IMR-90 (cell line): ENCODE measurements at regions not wholly inside any gene's neighbourhood (a gene's known extent, or its start where the extent isn't known, plus 50 kb on each side); places are given as distances from the start of the nearest gene placed in this dataset.

Experiments
- ATAC-seq: fragments of 200-7000 bp; cut with Tn5 transposase; 2 replicates; pipeline ENCODE4 v1.9.1; 2020; ENCODE audit warnings: low read depth, mild to moderate bottlenecking, moderate library complexity
- BruUV-seq: library from RNA; stranded (reverse); fragments of 400-500 nt; replicated peaks from 2 replicates; lab custom pipeline; 2021; lab: Mats Ljungman, UMichigan
- CTCF ChIA-PET: fragments of 300-600 bp; formaldehyde crosslinking; extraction: SDS; loops from one replicate; lab custom pipeline; 2021; ENCODE audit warnings: antibody characterized with exemption; lab: Yijun Ruan, JAX
- POLR2A ChIA-PET: fragments of 300-600 bp; sonication (Branson Sonifier 250); formaldehyde crosslinking; loops from one replicate; lab custom pipeline; 2022; ENCODE audit warnings: antibody characterized with exemption; ENCODE audit not compliant: unreplicated experiment; lab: Charles Lee
- DNase-seq: peaks from one replicate; pipeline ENCODE4 v3.0.0; 2013
- H2AFZ ChIP-seq: replicated peaks from 2 replicates; pipeline ENCODE3; 2013; ENCODE audit warnings: low read length, mild to moderate bottlenecking; ENCODE audit not compliant: poor library complexity
- H2AK5ac ChIP-seq: 2 replicates; pipeline ENCODE4 v1.6.1; 2013; ENCODE audit warnings: low read depth, low read length, inconsistent platforms
- H2AK9ac ChIP-seq: replicated peaks from 2 replicates; pipeline ENCODE3; 2013; ENCODE audit warnings: mild to moderate bottlenecking, low read depth, low read length, moderate library complexity; ENCODE audit not compliant: poor library complexity
- H2BK120ac ChIP-seq: 2 replicates; pipeline ENCODE4 v1.6.1; 2013; ENCODE audit warnings: low read depth, low read length, inconsistent platforms
- H2BK15ac ChIP-seq: 3 replicates; pipeline ENCODE4 v1.6.1; 2013; ENCODE audit warnings: low read depth, low read length, inconsistent platforms
- H2BK20ac ChIP-seq: 2 replicates; pipeline ENCODE4 v1.6.1; 2013; ENCODE audit warnings: low read depth, mild to moderate bottlenecking, inconsistent platforms, low read length, moderate library complexity
- H2BK5ac ChIP-seq: 2 replicates; pipeline ENCODE4 v1.6.1; 2013; ENCODE audit warnings: mild to moderate bottlenecking, low read depth, low read length, inconsistent platforms; ENCODE audit not compliant: poor library complexity, severe bottlenecking
- H3K14ac ChIP-seq: replicated peaks from 2 replicates; pipeline ENCODE4 v1.6.1; 2013; ENCODE audit warnings: low read depth, low read length, inconsistent platforms
- H3K18ac ChIP-seq: 2 replicates; pipeline ENCODE4 v1.6.1; 2013; ENCODE audit warnings: low read depth, low read length, control low read depth
- H3K23ac ChIP-seq: 2 replicates; pipeline ENCODE4 v1.6.1; 2013; ENCODE audit warnings: low read depth, low read length, inconsistent platforms
- H3K27ac ChIP-seq: 2 replicates; pipeline ENCODE4 v1.5.1; 2013; ENCODE audit warnings: mild to moderate bottlenecking, control low read depth, low read length; ENCODE audit not compliant: insufficient read depth
- H3K27me3 ChIP-seq: 2 replicates; pipeline ENCODE4 v1.6.1; 2013; ENCODE audit warnings: low read length; ENCODE audit not compliant: control insufficient read depth, insufficient read depth
- H3K36me3 ChIP-seq: 2 replicates; pipeline ENCODE4 v1.6.1; 2013; ENCODE audit warnings: low read length, mixed read lengths; ENCODE audit not compliant: control insufficient read depth, insufficient read depth
- H3K4ac ChIP-seq: 2 replicates; pipeline ENCODE4 v1.6.1; 2013; ENCODE audit warnings: low read depth, low read length, inconsistent platforms
- H3K4me1 ChIP-seq: 2 replicates; pipeline ENCODE4 v1.6.1; 2013; ENCODE audit warnings: low read length, mixed read lengths; ENCODE audit not compliant: control insufficient read depth, insufficient read depth
- H3K4me2 ChIP-seq: 2 replicates; pipeline ENCODE4 v1.6.1; 2013; ENCODE audit warnings: low read depth, mild to moderate bottlenecking, control low read depth, low read length, moderate library complexity
- H3K4me3 ChIP-seq: 2 replicates; pipeline ENCODE4 v1.5.1; 2013; ENCODE audit warnings: low read depth, mild to moderate bottlenecking, control low read depth, low read length, moderate library complexity; ENCODE audit not compliant: insufficient read depth
- H3K56ac ChIP-seq: 2 replicates; pipeline ENCODE4 v1.6.1; 2013; ENCODE audit warnings: low read length, inconsistent platforms; ENCODE audit not compliant: insufficient read depth; ENCODE audit errors: extremely low read depth
- H3K79me1 ChIP-seq, 2 experiments: 2 replicates each; pipeline ENCODE4 v1.6.1; 2013; ENCODE audit warnings: low read length in 2 of 2, inconsistent platforms in 1 of 2, low read depth in 1 of 2
- H3K9ac ChIP-seq: 2 replicates; pipeline ENCODE4 v1.6.1; 2013; ENCODE audit warnings: low read depth, low read length, control low read depth
- H3K9me1 ChIP-seq: 2 replicates; pipeline ENCODE4 v1.6.1; 2013; ENCODE audit warnings: low read length, inconsistent platforms; ENCODE audit not compliant: insufficient read depth
- H3K9me3 ChIP-seq: 2 replicates; pipeline ENCODE4 v1.6.1; 2013; ENCODE audit warnings: low read length; ENCODE audit not compliant: control insufficient read depth, insufficient read depth
- H4K20me1 ChIP-seq: 2 replicates; pipeline ENCODE4 v1.6.1; 2013; ENCODE audit warnings: low read length, inconsistent platforms; ENCODE audit not compliant: insufficient read depth
- H4K5ac ChIP-seq: 2 replicates; pipeline ENCODE4 v1.6.1; 2013; ENCODE audit warnings: mild to moderate bottlenecking, low read depth, low read length, control low read depth
- H4K8ac ChIP-seq, 2 experiments: 2 replicates each; pipeline ENCODE4 v1.6.1; 2013; ENCODE audit warnings: low read depth in 2 of 2, low read length in 2 of 2, control low read depth in 1 of 2, inconsistent platforms in 1 of 2
- H4K91ac ChIP-seq: 2 replicates; pipeline ENCODE4 v1.6.1; 2013; ENCODE audit warnings: low read depth, low read length, inconsistent platforms; ENCODE audit not compliant: insufficient read depth
- CEBPB ChIP-seq: IDR thresholded peaks from 2 replicates; pipeline ENCODE4 v1.6.1; 2012; ENCODE audit warnings: low read depth, low read length, improper control_type of control experiment
- FOS ChIP-seq: fragments of 150-350 bp; IDR thresholded peaks from 2 replicates; pipeline ENCODE4 v1.6.1; 2016; ENCODE audit warnings: low read depth, low read length
- MAFK ChIP-seq: IDR thresholded peaks from 2 replicates; pipeline ENCODE4 v1.6.1; 2012; ENCODE audit warnings: low read depth, low read length, improper control_type of control experiment
- MAZ ChIP-seq: IDR thresholded peaks from 2 replicates; pipeline ENCODE4 v1.6.1; 2012; ENCODE audit warnings: low read depth, mild to moderate bottlenecking, low read length, improper control_type of control experiment, moderate library complexity, borderline replicate concordance
- POLR2A ChIP-seq: IDR thresholded peaks from 2 replicates; pipeline ENCODE4 v1.6.1; 2012; ENCODE audit warnings: mild to moderate bottlenecking, low read depth, low read length
- RAD21 ChIP-seq: IDR thresholded peaks from 2 replicates; pipeline ENCODE4 v1.6.1; 2012; ENCODE audit warnings: low read length, improper control_type of control experiment
- SMC3 ChIP-seq: fragments of 150-350 bp; IDR thresholded peaks from 2 replicates; pipeline ENCODE4 v1.6.1; 2016; ENCODE audit warnings: low read depth, mild to moderate bottlenecking, antibody characterized with exemption, low read length, moderate library complexity
- WGBS, 2 experiments: methylation state at CpG; one replicate each; pipeline versions ENCODE4 v1.1.5 to v1.1.7; 2013; ENCODE audit warnings: missing lambda C conversion rate in 2 of 2; ENCODE audit not compliant: insufficient read length in 1 of 2; ENCODE audit errors: extremely low coverage in 2 of 2; 5-methylcytosine and 5-hydroxymethylcytosine counted together
- dilution Hi-C: fragments of 300-500 bp; cut with HindIII; formaldehyde crosslinking; loops from one replicate; pipeline ENCODE4 v1.14.3; 2018; ENCODE audit warnings: low sequenced_read_pairs; ENCODE audit not compliant: unreplicated experiment
- in situ Hi-C: fragments of 300-500 bp; cut with MboI; formaldehyde crosslinking; loops from 3 replicates; pipeline ENCODE4 v1.14.3; 2019; ENCODE audit warnings: low sequenced_read_pairs, inconsistent platforms, mixed read lengths
- intact Hi-C: fragments of 100-400 bp; cut with micrococcal nuclease; formaldehyde crosslinking; loops from 2 replicates; pipeline ENCODE4 v1.10.0; 2022
- TF ChIP-seq, protein P1 (sequence below): fragments of 150-350 bp; IDR thresholded peaks from 2 replicates; pipeline ENCODE4 v1.6.1; 2016; ENCODE audit warnings: low read depth, mild to moderate bottlenecking, low read length, moderate library complexity, borderline replicate concordance

GRCh38 chr5:53403758-53404157, 76.7 kb upstream of the FST start (continued):
- TF ChIP-seq SMC3 (no peak), RAD21 (no peak), MAFK (no peak), POLR2A (no peak)
- TF ChIP-seq, protein P1, sequence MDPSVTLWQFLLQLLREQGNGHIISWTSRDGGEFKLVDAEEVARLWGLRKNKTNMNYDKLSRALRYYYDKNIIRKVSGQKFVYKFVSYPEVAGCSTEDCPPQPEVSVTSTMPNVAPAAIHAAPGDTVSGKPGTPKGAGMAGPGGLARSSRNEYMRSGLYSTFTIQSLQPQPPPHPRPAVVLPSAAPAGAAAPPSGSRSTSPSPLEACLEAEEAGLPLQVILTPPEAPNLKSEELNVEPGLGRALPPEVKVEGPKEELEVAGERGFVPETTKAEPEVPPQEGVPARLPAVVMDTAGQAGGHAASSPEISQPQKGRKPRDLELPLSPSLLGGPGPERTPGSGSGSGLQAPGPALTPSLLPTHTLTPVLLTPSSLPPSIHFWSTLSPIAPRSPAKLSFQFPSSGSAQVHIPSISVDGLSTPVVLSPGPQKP = no peak

- no peak overlapping the region; the same call in 2 of the 3 replicates for H2BK15ac ChIP-seq
- H3K56ac ChIP-seq = no peak overlapping the region
- 0 out of 2 replicates have a peak overlapping the region, but pooled peaks have one; percentile 12 for H3K18ac ChIP-seq
- H3K79me1 ChIP-seq = 0 out of 4 replicates have a peak, but pooled peaks cover 3 to 4% of the 10 kb centered on the region in 2 experiments
- no CpG with 5 or more reads among the region's 1 CpG for WGBS, 2 experiments
- ATAC-seq (peak; percentile 21), DNase-seq (peak; percentile 58)
- no peak overlapping the region for H3K4me2 ChIP-seq
- H3K9ac ChIP-seq = peak overlapping the region; percentile 16; the same call in 1 of the 2 replicates
- ChIA-PET CTCF (no interaction called here), POLR2A (no interaction called here)
- no peak overlapping the region for H2AK9ac ChIP-seq
- peak overlapping the region; percentile 100 for H2BK5ac ChIP-seq
- H3K9me3 ChIP-seq = peaks cover 2% of the 10 kb centered on the region; the same call in 1 of the 2 replicates
- no peak overlapping the region for H4K5ac ChIP-seq
- H3K23ac ChIP-seq = no peak overlapping the region
- no peak overlapping the region for H3K4me3 ChIP-seq
- no peaks in the 10 kb centered on the region for H3K27me3 ChIP-seq
- peak overlapping the region; percentile 65; the same call in 1 of the 2 replicates for H2BK20ac ChIP-seq
- dilution Hi-C loops (no loop called here), intact Hi-C loops (no loop called here), in situ Hi-C loops (no loop called here)
- H3K4me1 ChIP-seq = peaks cover 18% of the 10 kb centered on the region
- H4K8ac ChIP-seq = peak overlapping the region; percentile 63 to 82; a peak in 2 of 4 replicates
- no peak overlapping the region for H2AK5ac ChIP-seq
- no peak overlapping the region for H3K14ac ChIP-seq
- H3K36me3 ChIP-seq = no peaks in the 10 kb centered on the region
- 0 out of 2 replicates have a peak, but pooled peaks cover 2% of the 10 kb centered on the region for H3K9me1 ChIP-seq
- peak overlapping the region; percentile 96; the same call in 1 of the 2 replicates for H2BK120ac ChIP-seq
- no TSS peak for BruUV-seq
- no peaks in the 10 kb centered on the region for H4K20me1 ChIP-seq
- TF ChIP-seq FOS (no peak), CEBPB (no peak), MAZ (no peak), MAFK (no peak)
- H2AFZ ChIP-seq = no peak overlapping the region
- H4K91ac ChIP-seq = no peak overlapping the region; the same call in 1 of the 2 replicates
- no peak overlapping the region for H3K4ac ChIP-seq
- peak overlapping the region; percentile 55; the same call in 1 of the 2 replicates for H3K27ac ChIP-seq
Measured at GRCh38 chr5:53405396-53405795, 75.0 kb upstream of the FST start.
